Loucy (cell line): ENCODE measurements at regions not wholly inside any gene's neighbourhood (a gene's known extent, or its start where the extent isn't known, plus 50 kb on each side); places are given as distances from the start of the nearest gene placed in this dataset.

Experiments
- H2AFZ ChIP-seq: fragments of 200-600 bp; sonication (generic); 2 replicates; pipeline ENCODE4 v1.6.0; 2016; ENCODE audit warnings: antibody characterized with exemption, mild to moderate bottlenecking, low read length, moderate library complexity
- H3F3A ChIP-seq: fragments of 200-600 bp; 2 replicates; pipeline ENCODE4 v1.6.0; 2016; ENCODE audit warnings: antibody characterized with exemption, low read depth, mild to moderate bottlenecking
- H3K27me3 ChIP-seq: fragments of 200-600 bp; sonication (generic); 2 replicates; pipeline ENCODE4 v1.6.1; 2014; ENCODE audit warnings: low read length, mild to moderate bottlenecking; ENCODE audit not compliant: insufficient read depth, poor library complexity, severe bottlenecking
- H3K36me3 ChIP-seq: fragments of 200-600 bp; sonication (generic); 2 replicates; pipeline ENCODE4 v1.6.1; 2016; ENCODE audit warnings: low read length; ENCODE audit not compliant: insufficient read depth
- H3K4me1 ChIP-seq: fragments of 200-600 bp; sonication (generic); 2 replicates; pipeline ENCODE4 v1.5.1; 2014; ENCODE audit warnings: low read length, mild to moderate bottlenecking; ENCODE audit not compliant: insufficient read depth, poor library complexity, severe bottlenecking
- H3K4me2 ChIP-seq: fragments of 200-600 bp; sonication (generic); 2 replicates; pipeline ENCODE4 v1.6.0; 2014; ENCODE audit warnings: antibody characterized with exemption, low read length, low read depth, mild to moderate bottlenecking; ENCODE audit not compliant: poor library complexity, severe bottlenecking
- H3K4me3 ChIP-seq: fragments of 200-600 bp; sonication (generic); 2 replicates; pipeline ENCODE4 v1.5.1; 2014; ENCODE audit warnings: low read length, mild to moderate bottlenecking, mixed read lengths; ENCODE audit not compliant: poor library complexity, severe bottlenecking
- H3K79me2 ChIP-seq: fragments of 200-600 bp; sonication (generic); 2 replicates; pipeline ENCODE4 v1.6.1; 2014; ENCODE audit warnings: low read length; ENCODE audit not compliant: insufficient read depth
- H3K9ac ChIP-seq: fragments of 200-600 bp; sonication (generic); 2 replicates; pipeline ENCODE4 v1.6.0; 2014; ENCODE audit warnings: mild to moderate bottlenecking, low read depth, low read length, moderate library complexity; ENCODE audit not compliant: poor library complexity, severe bottlenecking
- H3K9me2 ChIP-seq: fragments of 200-600 bp; sonication (generic); replicated peaks from 2 replicates; pipeline ENCODE4 v1.6.1; 2016; ENCODE audit warnings: low read depth, low read length, mixed read lengths
- H3K9me3 ChIP-seq: fragments of 200-600 bp; sonication (generic); 2 replicates; pipeline ENCODE4 v1.6.1; 2014; ENCODE audit warnings: mild to moderate bottlenecking, antibody characterized with exemption, low read length, low read depth; ENCODE audit not compliant: insufficient read depth
- H4K20me1 ChIP-seq: fragments of 200-600 bp; sonication (generic); 2 replicates; pipeline ENCODE4 v1.6.0; 2014; ENCODE audit warnings: antibody characterized with exemption, low read length, mild to moderate bottlenecking; ENCODE audit not compliant: insufficient read depth, poor library complexity, severe bottlenecking
- CTCF ChIP-seq: fragments of 200-600 bp; sonication (generic); conservative IDR thresholded peaks from 2 replicates; pipeline ENCODE4 v1.5.1; 2014; ENCODE audit warnings: mild to moderate bottlenecking, antibody characterized with exemption, low read length
- EZH2phosphoT487 ChIP-seq: fragments of 200-600 bp; IDR thresholded peaks from 2 replicates; pipeline ENCODE4 v1.6.1; 2018; ENCODE audit warnings: antibody characterized with exemption, mild to moderate bottlenecking, moderate library complexity, borderline replicate concordance

DNA sequence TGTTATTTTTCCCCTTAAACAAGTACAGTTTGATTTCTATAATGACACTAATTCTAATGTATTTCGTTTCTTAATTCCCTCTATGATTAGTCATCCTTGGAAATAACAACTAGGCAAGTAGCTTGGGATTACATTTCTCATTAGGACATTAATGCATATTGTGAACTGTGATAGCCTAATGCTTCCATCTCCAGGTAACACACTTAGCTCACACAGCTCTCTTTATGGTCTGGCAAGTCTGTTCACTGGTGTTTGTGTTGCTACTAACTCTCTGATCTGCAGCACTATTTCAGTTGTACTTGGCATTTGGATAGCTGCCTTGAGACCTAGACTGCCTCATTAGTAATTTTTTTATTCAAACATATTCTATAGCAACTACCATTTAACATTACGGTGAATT, 853.2 kb downstream of the SORCS3 start:
- Histone ChIP-seq H3F3A (no peaks in the 10 kb centered on the region), H2AFZ (no peak overlapping the region), H3K79me2 (no peaks in the 10 kb centered on the region), H3K36me3 (no peaks in the 10 kb centered on the region), H3K4me3 (no peak overlapping the region), H3K9me3 (no peaks in the 10 kb centered on the region), H3K4me2 (no peak overlapping the region), H4K20me1 (no peaks in the 10 kb centered on the region), H3K9ac (no peak overlapping the region), H3K4me1 (no peaks in the 10 kb centered on the region), H3K27me3 (no peaks in the 10 kb centered on the region), H3K9me2 (no peaks in the 10 kb centered on the region)
- TF ChIP-seq CTCF (no peak), EZH2phosphoT487 (no peak)

GRCh38 chr10:105473170-105473569, 832.1 kb downstream of the SORCS3 start:
- no peak overlapping the region for H2AFZ ChIP-seq
- no peaks in the 10 kb centered on the region for H3K36me3 ChIP-seq
- TF ChIP-seq CTCF (no peak), EZH2phosphoT487 (no peak)
- H3K9ac ChIP-seq = no peak overlapping the region
- no peaks in the 10 kb centered on the region for H3K79me2 ChIP-seq
- H3K9me2 ChIP-seq = no peaks in the 10 kb centered on the region
- H3F3A ChIP-seq = no peaks in the 10 kb centered on the region
- no peak overlapping the region for H3K4me2 ChIP-seq
- no peaks in the 10 kb centered on the region for H4K20me1 ChIP-seq
- no peak overlapping the region for H3K4me3 ChIP-seq
- H3K4me1 ChIP-seq = no peaks in the 10 kb centered on the region
- no peaks in the 10 kb centered on the region for H3K9me3 ChIP-seq
- no peaks in the 10 kb centered on the region for H3K27me3 ChIP-seq

DNA sequence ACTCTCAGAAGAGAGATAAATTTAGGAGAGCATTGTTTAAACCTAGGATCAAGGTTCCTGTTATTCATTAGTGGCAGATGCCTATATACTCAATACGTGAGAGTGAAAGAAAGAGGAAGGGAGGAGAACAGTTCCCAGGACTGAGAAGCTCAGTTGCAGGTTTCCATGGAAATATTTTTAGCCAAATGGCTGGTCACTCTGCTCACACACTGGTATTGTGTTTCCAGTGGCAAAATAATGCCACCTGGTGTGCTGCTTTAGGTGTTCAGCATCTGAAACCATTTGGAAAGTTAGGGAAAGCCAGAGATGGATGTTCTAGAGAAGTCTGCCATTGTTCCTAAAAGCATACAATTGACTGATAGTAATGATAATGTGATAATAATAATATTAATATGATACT, 827.7 kb downstream of the SORCS3 start:
- Histone ChIP-seq H3K4me1 (no peaks in the 10 kb centered on the region), H3K79me2 (no peaks in the 10 kb centered on the region), H3K4me3 (no peak overlapping the region), H3K27me3 (no peaks in the 10 kb centered on the region), H3K9me3 (no peaks in the 10 kb centered on the region), H2AFZ (no peak overlapping the region), H3F3A (no peaks in the 10 kb centered on the region), H4K20me1 (no peaks in the 10 kb centered on the region), H3K36me3 (no peaks in the 10 kb centered on the region), H3K9ac (no peak overlapping the region), H3K9me2 (no peaks in the 10 kb centered on the region), H3K4me2 (no peak overlapping the region)
- no peak for TF ChIP-seq EZH2phosphoT487
- no peak for TF ChIP-seq CTCF
